Naive thymus-derived CD4-positive, alpha-beta T cell (primary cell): ENCODE measurements at regions not wholly inside any gene's neighbourhood (a gene's known extent, or its start where the extent isn't known, plus 50 kb on each side); places are given as distances from the start of the nearest gene placed in this dataset.

Experiments used
- ATAC-seq: fragments of 150-1000 bp; cut with Tn5 transposase; 2 replicates; pipeline ENCODE4 v1.10.0; 2021; ENCODE audit warnings: mild to moderate bottlenecking, moderate library complexity
- CTCF ChIA-PET: fragments of 350-600 bp; sonication (Branson Sonifier 250); formaldehyde crosslinking; loops from one replicate; lab custom pipeline; 2021; ENCODE audit warnings: antibody characterized with exemption; lab: Charles Lee
- POLR2A ChIA-PET: fragments of 350-600 bp; sonication (Branson Sonifier 250); formaldehyde crosslinking; loops from one replicate; lab custom pipeline; 2021; ENCODE audit warnings: antibody characterized with exemption, inconsistent platforms; lab: Charles Lee
- DNase-seq, 9 donors: peaks; one replicate each; pipeline versions ENCODE4 v3.0.0 to v3.0.0-alpha.2; 2020 to 2022; ENCODE audit warnings: mixed read lengths in 1 of 9
- H3K27ac ChIP-seq: one replicate; pipeline ENCODE4 v1.7.0; 2013; ENCODE audit warnings: mild to moderate bottlenecking, low read depth, low read length, moderate library complexity
- H3K27me3 ChIP-seq, 2 donors: one replicate each; pipeline ENCODE4 v1.7.0; 2013; ENCODE audit warnings: low read length in 2 of 2, mild to moderate bottlenecking in 2 of 2, moderate library complexity in 2 of 2; ENCODE audit not compliant: control insufficient read depth in 2 of 2, insufficient read depth in 2 of 2
- H3K36me3 ChIP-seq, 3 experiments: 1 replicate in 2 of 3; 2 replicates in 1 of 3; pipeline ENCODE4 v1.7.0; 2013; ENCODE audit warnings: low read length in 3 of 3, mild to moderate bottlenecking in 3 of 3, moderate library complexity in 1 of 3; ENCODE audit not compliant: insufficient read depth in 3 of 3, control insufficient read depth in 2 of 3
- H3K4me1 ChIP-seq, 2 donors: one replicate each; pipeline ENCODE4 v1.7.0; 2013; ENCODE audit warnings: low read length in 2 of 2, mild to moderate bottlenecking in 2 of 2, moderate library complexity in 1 of 2; ENCODE audit not compliant: control insufficient read depth in 2 of 2, insufficient read depth in 2 of 2
- H3K4me3 ChIP-seq: 2 replicates; pipeline ENCODE4 v1.7.0; 2013; ENCODE audit warnings: mild to moderate bottlenecking, low read length
- H3K9me3 ChIP-seq, 3 experiments: 1 replicate in 2 of 3; 2 replicates in 1 of 3; pipeline ENCODE4 v1.7.0; 2013; ENCODE audit warnings: low read length in 3 of 3; ENCODE audit not compliant: control insufficient read depth in 2 of 3
- H3K27ac Mint-ChIP-seq, 9 donors: one replicate each; pipeline ENCODE4 v1.8.0; 2020 to 2022; ENCODE audit warnings: mixed read lengths in 9 of 9, mild to moderate bottlenecking in 8 of 9, moderate library complexity in 5 of 9, inconsistent platforms in 2 of 9
- H3K27me3 Mint-ChIP-seq, 5 donors: one replicate each; pipeline ENCODE4 v1.8.0; 2021 to 2022; ENCODE audit warnings: mixed read lengths in 5 of 5, mild to moderate bottlenecking in 1 of 5
- H3K36me3 Mint-ChIP-seq, 5 donors: one replicate each; pipeline ENCODE4 v1.8.0; 2020 to 2022; ENCODE audit warnings: mixed read lengths in 5 of 5, mild to moderate bottlenecking in 3 of 5, inconsistent platforms in 1 of 5
- H3K4me1 Mint-ChIP-seq, 7 donors: one replicate each; pipeline ENCODE4 v1.8.0; 2020 to 2022; ENCODE audit warnings: mixed read lengths in 7 of 7, mild to moderate bottlenecking in 3 of 7, inconsistent platforms in 1 of 7
- H3K4me3 Mint-ChIP-seq, 10 donors: one replicate each; pipeline ENCODE4 v1.8.0; 2020 to 2022; ENCODE audit warnings: mild to moderate bottlenecking in 10 of 10, mixed read lengths in 10 of 10, moderate library complexity in 6 of 10, inconsistent platforms in 2 of 10
- H3K9me3 Mint-ChIP-seq, 11 donors: one replicate each; pipeline ENCODE4 v1.8.0; 2020 to 2022; ENCODE audit warnings: mixed read lengths in 11 of 11, mild to moderate bottlenecking in 4 of 11, inconsistent platforms in 1 of 11, moderate library complexity in 1 of 11
- intact Hi-C, 2 donors: fragments of 100-400 bp; cut with micrococcal nuclease; formaldehyde crosslinking; loops; one replicate each; pipeline ENCODE4 v1.15.1; 2023

DNA sequence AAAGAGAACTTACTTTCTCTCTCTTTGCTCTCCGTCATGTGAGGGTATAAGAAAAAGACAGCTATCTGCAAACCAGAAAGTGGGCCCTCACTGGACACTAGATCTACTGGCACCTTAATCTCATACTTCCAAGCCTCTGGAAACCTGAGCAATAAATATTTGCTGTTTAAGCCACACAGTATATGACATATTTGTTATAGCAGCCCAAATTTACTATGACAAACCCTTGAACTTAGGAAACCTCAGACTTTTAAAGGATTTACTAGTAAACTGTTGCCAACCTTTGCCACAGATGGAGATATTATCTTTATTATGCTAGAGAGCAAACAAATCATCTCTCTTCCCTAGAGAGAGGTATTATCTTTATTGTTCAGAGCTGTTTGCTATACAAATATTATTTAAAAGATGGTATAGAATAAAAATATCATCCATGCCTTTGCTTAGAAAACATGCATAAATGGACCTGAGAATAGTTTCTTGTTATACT lies 1446.1 kb downstream of the SLITRK1 start:
- Histone ChIP-seq H3K36me3 (no peaks in the 10 kb centered on the region), H3K27me3 (no peaks in the 10 kb centered on the region), H3K4me1 (no peaks in the 10 kb centered on the region), H3K27ac (no peak overlapping the region), H3K4me3 (no peak overlapping the region), H3K9me3 (peaks cover 0 to 5% (median 0%) of the 10 kb centered on the region in 3 experiments)
- CTCF ChIA-PET = no interaction called here
- DNase-seq (no peak), ATAC-seq (no peak)
- Mint-ChIP-seq H3K9me3 (peaks cover 4 to 21% (median 9%) of the 10 kb centered on the region in 11 donors), H3K27ac (no peak overlapping the region), H3K4me3 (no peak overlapping the region), H3K36me3 (no peaks in the 10 kb centered on the region), H3K27me3 (no peaks in the 10 kb centered on the region), H3K4me1 (no peaks in the 10 kb centered on the region)
- POLR2A ChIA-PET = no interaction called here
- intact Hi-C loops = no loop called here

DNA sequence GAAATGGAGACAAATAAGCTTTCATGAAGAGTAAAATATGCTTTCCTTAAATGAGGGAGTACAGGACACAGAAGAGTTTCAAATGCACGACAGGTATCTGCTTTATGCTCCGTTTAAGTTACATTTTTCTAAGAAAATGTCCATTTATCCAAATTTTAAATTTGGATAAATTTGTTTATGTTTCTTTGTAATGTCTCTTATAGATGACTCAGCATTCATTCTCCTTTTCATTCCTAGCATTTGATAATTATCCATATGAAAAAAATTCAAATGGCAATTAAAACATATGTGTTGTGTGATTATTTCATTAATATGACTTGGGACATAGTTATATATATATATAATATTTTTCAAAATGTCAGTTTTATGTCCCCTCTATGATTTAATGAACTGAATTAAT lies 1449.3 kb downstream of the SLITRK1 start:
- DNase-seq (no peak), ATAC-seq (no peak)
- Histone ChIP-seq H3K27ac (no peak overlapping the region), H3K4me1 (no peaks in the 10 kb centered on the region), H3K4me3 (no peak overlapping the region), H3K27me3 (no peaks in the 10 kb centered on the region), H3K9me3 (no peaks in the 10 kb centered on the region), H3K36me3 (no peaks in the 10 kb centered on the region)
- ChIA-PET CTCF (no interaction called here), POLR2A (no interaction called here)
- Mint-ChIP-seq H3K36me3 (no peaks in the 10 kb centered on the region), H3K27ac (no peak overlapping the region), H3K4me1 (no peaks in the 10 kb centered on the region), H3K27me3 (no peaks in the 10 kb centered on the region), H3K9me3 (peaks cover 0 to 20% (median 8%) of the 10 kb centered on the region in 11 donors), H3K4me3 (no peak overlapping the region)
- intact Hi-C loops = no loop called here

DNA sequence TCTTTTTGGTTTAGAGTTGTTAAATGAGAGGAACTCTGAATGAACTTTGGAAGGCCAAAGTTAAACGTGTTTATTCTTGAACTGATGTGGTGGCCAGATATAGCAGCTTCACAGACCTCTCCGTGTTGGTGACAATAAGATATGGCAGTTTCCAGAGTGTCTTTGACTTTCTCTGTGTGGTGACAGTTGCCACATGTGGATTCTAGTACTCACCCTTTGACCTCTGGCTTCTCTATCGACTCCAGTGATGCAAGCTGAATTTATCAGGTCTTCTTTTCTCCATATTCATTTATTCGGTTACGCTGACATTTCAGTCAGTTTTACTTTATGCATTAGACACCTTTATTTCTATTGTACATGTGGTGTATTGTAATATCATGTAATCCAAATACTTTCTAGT lies 1469.5 kb downstream of the SLITRK1 start:
- intact Hi-C loops = no loop called here
- no peaks in the 10 kb centered on the region for H3K4me1 Mint-ChIP-seq

DNA sequence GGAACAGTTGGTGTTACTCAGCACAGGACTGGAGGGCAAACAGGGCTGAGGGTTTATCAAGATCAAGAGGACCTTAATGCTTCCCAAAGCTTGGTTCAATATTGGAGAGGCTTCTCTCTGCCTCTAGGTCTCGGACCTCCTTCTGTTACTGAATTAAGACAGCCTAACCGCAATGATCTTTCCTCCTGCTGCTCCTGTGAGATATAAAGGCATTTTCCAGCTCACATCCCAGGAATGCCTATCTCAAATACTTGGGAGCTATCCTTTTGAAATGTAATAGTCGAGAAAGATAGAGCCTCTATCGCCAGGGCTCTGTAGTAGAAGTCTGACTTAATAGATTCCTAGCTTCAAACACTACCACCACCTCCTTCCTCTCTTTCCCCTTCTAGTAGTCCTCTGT lies 1475.0 kb downstream of the SLITRK1 start:
- CTCF ChIA-PET = interaction anchor here (0.5 kb wide), 1 partner anchor 23 kb away, joined by 4 read pairs; no protein-coding TSS in a partner anchor
- Mint-ChIP-seq H3K36me3 (no peaks in the 10 kb centered on the region), H3K4me1 (no peaks in the 10 kb centered on the region), H3K27me3 (no peaks in the 10 kb centered on the region), H3K27ac (no peak overlapping the region), H3K4me3 (no peak overlapping the region), H3K9me3 (peaks cover 0 to 29% (median 7%) of the 10 kb centered on the region in 11 donors)
- no peak for ATAC-seq
- Histone ChIP-seq H3K27ac (no peak overlapping the region), H3K4me3 (no peak overlapping the region), H3K36me3 (no peaks in the 10 kb centered on the region), H3K4me1 (no peaks in the 10 kb centered on the region), H3K27me3 (no peaks in the 10 kb centered on the region), H3K9me3 (no peaks in the 10 kb centered on the region)
- DNase-seq = no peak
- POLR2A ChIA-PET = no interaction called here
- intact Hi-C loops = no loop called here

More for the DNA sequence above, 1469.5 kb downstream of the SLITRK1 start:
- no peak for DNase-seq
- H3K27me3 Mint-ChIP-seq = no peaks in the 10 kb centered on the region
- Histone ChIP-seq H3K36me3 (no peaks in the 10 kb centered on the region), H3K27ac (no peak overlapping the region), H3K9me3 (no peaks in the 10 kb centered on the region), H3K4me3 (no peak overlapping the region), H3K27me3 (no peaks in the 10 kb centered on the region), H3K4me1 (no peaks in the 10 kb centered on the region)
- H3K4me3 Mint-ChIP-seq = no peak overlapping the region
- no peak overlapping the region for H3K27ac Mint-ChIP-seq
- no peak for ATAC-seq
- H3K9me3 Mint-ChIP-seq = peaks cover 0 to 18% (median 5%) of the 10 kb centered on the region in 11 donors
- CTCF ChIA-PET = no interaction called here
- no peaks in the 10 kb centered on the region for H3K36me3 Mint-ChIP-seq
- POLR2A ChIA-PET = no interaction called here

DNA sequence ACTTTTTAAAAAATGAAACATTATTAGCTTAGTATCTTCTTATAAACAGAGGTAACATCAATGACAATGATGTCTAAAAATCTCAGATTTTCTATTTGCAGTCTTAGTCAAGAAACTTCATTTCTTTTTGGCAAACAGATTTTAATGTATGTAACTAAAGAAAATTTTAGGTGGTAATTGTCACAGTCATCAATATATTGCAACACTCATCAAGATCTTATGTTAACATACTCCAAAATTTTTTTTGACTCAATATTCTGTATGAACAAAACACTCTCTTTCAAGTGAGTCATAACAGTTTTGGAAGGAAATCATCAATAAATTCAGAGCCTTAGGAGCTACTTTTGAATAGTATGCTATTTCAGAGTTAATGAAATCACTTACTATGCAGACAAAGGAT lies 1507.6 kb downstream of the SLITRK1 start:
- H3K36me3 ChIP-seq = no peaks in the 10 kb centered on the region
- intact Hi-C loops = no loop called here
- Mint-ChIP-seq H3K4me3 (no peak overlapping the region), H3K27ac (no peak overlapping the region), H3K4me1 (no peaks in the 10 kb centered on the region), H3K9me3 (peaks cover 0 to 12% (median 5%) of the 10 kb centered on the region in 11 donors), H3K27me3 (no peaks in the 10 kb centered on the region), H3K36me3 (no peaks in the 10 kb centered on the region)
- no peak overlapping the region for H3K4me3 ChIP-seq
- no peak for ATAC-seq
- no peaks in the 10 kb centered on the region for H3K27me3 ChIP-seq
- CTCF ChIA-PET = no interaction called here
- H3K9me3 ChIP-seq = no peaks in the 10 kb centered on the region
- H3K4me1 ChIP-seq = no peaks in the 10 kb centered on the region
- POLR2A ChIA-PET = no interaction called here
- no peak overlapping the region for H3K27ac ChIP-seq
- DNase-seq = no peak

DNA sequence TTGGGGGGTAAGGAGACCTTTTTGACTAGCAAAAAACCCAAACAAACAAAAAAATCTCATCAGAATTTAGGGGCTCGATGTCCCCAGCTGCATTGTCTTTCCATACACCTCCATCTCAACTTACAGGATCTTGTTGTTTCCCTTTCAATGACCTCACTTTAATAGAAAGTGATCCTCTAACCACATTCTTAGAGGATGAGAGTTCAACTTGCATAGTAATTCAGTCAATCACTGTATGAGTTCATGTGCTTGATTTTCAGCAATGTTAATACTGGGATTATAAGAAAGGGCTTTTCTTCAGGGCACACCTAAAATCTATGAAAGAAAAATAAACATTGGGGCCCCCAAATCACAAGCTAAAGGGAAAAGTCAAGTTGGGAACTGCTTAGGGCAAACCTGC lies 1512.0 kb downstream of the SLITRK1 start:
- no peak for DNase-seq
- Mint-ChIP-seq H3K27me3 (no peaks in the 10 kb centered on the region), H3K4me1 (no peaks in the 10 kb centered on the region), H3K9me3 (peaks cover 0 to 16% (median 4%) of the 10 kb centered on the region in 11 donors), H3K27ac (no peak overlapping the region), H3K4me3 (no peak overlapping the region), H3K36me3 (no peaks in the 10 kb centered on the region)
- H3K4me3 ChIP-seq = no peak overlapping the region
- H3K36me3 ChIP-seq = no peaks in the 10 kb centered on the region
- no peak for ATAC-seq
- CTCF ChIA-PET = no interaction called here
- no peaks in the 10 kb centered on the region for H3K9me3 ChIP-seq
- H3K4me1 ChIP-seq = no peaks in the 10 kb centered on the region
- no peak overlapping the region for H3K27ac ChIP-seq
- POLR2A ChIA-PET = interaction anchor here (0.6 kb wide), 1 partner anchor 1024 kb away, joined by 4 read pairs; no protein-coding TSS in a partner anchor
- no peaks in the 10 kb centered on the region for H3K27me3 ChIP-seq
- intact Hi-C loops = no loop called here

DNA sequence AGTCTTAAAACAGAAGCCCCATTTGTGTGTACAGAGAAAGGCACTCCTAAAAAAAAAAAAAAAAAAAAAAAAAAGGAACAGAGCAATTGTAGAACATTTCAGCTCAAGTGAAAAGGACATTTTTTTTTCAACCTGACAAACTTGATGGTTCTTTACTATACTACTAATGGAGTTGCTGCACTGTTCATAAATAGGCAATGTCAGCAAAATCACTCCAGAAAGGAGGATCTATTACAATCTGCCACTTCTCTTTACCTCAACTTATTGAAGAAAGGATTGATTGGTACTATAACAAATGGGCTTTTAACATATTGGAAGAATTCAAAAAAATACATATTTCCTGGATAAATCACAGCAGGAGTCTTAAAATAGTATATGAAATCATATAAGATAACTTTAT lies 1517.7 kb downstream of the SLITRK1 start:
- no peak for DNase-seq
- Mint-ChIP-seq H3K9me3 (peaks cover 0 to 8% (median 1%) of the 10 kb centered on the region in 11 donors), H3K27ac (no peak overlapping the region), H3K4me1 (no peaks in the 10 kb centered on the region), H3K4me3 (no peak overlapping the region), H3K27me3 (no peaks in the 10 kb centered on the region), H3K36me3 (no peaks in the 10 kb centered on the region)
- Histone ChIP-seq H3K27ac (no peak overlapping the region), H3K27me3 (no peaks in the 10 kb centered on the region), H3K9me3 (no peaks in the 10 kb centered on the region), H3K4me3 (no peak overlapping the region), H3K4me1 (no peaks in the 10 kb centered on the region), H3K36me3 (no peaks in the 10 kb centered on the region)
- ChIA-PET CTCF (interaction anchor here (0.7 kb wide), 1 partner anchor 30 kb away, joined by 6 read pairs; no protein-coding TSS in a partner anchor), POLR2A (no interaction called here)
- ATAC-seq = no peak
- intact Hi-C loops = no loop called here
